ENCODE measurements at regions not wholly inside any gene's neighbourhood (a gene's known extent, or its start where the extent isn't known, plus 50 kb on each side); places are given as distances from the start of the nearest gene placed in this dataset.

GRCh38 chr3:59160133-59160746 is 110.4 kb upstream of the CFAP20DC start:
- TF ChIP-seq, protein P1, sequence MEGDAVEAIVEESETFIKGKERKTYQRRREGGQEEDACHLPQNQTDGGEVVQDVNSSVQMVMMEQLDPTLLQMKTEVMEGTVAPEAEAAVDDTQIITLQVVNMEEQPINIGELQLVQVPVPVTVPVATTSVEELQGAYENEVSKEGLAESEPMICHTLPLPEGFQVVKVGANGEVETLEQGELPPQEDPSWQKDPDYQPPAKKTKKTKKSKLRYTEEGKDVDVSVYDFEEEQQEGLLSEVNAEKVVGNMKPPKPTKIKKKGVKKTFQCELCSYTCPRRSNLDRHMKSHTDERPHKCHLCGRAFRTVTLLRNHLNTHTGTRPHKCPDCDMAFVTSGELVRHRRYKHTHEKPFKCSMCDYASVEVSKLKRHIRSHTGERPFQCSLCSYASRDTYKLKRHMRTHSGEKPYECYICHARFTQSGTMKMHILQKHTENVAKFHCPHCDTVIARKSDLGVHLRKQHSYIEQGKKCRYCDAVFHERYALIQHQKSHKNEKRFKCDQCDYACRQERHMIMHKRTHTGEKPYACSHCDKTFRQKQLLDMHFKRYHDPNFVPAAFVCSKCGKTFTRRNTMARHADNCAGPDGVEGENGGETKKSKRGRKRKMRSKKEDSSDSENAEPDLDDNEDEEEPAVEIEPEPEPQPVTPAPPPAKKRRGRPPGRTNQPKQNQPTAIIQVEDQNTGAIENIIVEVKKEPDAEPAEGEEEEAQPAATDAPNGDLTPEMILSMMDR (IDR thresholded peaks at IDR 0.05; ENCODE audit: insufficient read depth, low read depth, low read length), result no peak
- TF ChIP-seq EZH2 (IDR thresholded peaks at IDR 0.05; ENCODE audit: insufficient read depth, low read length), result no peak
- Histone ChIP-seq H3K27ac (ENCODE audit: low read depth, low read length) (no peak overlapping the region), H3K79me2 (ENCODE audit: insufficient read depth, low read length) (no peaks in the 10 kb centered on the region), H3K4me3 (ENCODE audit: insufficient read depth, low read depth, low read length) (no peak overlapping the region), H3K27me3 (ENCODE audit: insufficient read depth, low read length) (peaks cover 3% of the 10 kb centered on the region), H3K4me1 (ENCODE audit: insufficient read depth, low read length) (no peaks in the 10 kb centered on the region), H3K36me3 (ENCODE audit: insufficient read depth, low read length) (no peaks in the 10 kb centered on the region), H2AFZ (ENCODE audit: low read depth, low read length) (no peak overlapping the region), H3K9me3 (ENCODE audit: insufficient read depth, low read depth, low read length) (no peaks in the 10 kb centered on the region), H3K4me2 (ENCODE audit: low read length) (no peak overlapping the region), H4K20me1 (ENCODE audit: insufficient read depth, low read length) (no peaks in the 10 kb centered on the region), H3K9ac (ENCODE audit: low read length) (no peak overlapping the region)
- H3K27me3 Mint-ChIP-seq (ENCODE audit: low read depth, unreplicated experiment), result no peaks in the 10 kb centered on the region
- no peaks in the 10 kb centered on the region for H3K36me3 Mint-ChIP-seq (ENCODE audit: low read depth, unreplicated experiment)
- no peak overlapping the region for H3K27ac Mint-ChIP-seq (ENCODE audit: unreplicated experiment)
- DNase-seq (ENCODE audit: low read depth), result no peak
- no peak for FAIRE-seq
- no peaks in the 10 kb centered on the region for H3K9me3 Mint-ChIP-seq (ENCODE audit: unreplicated experiment)
- H3K4me3 Mint-ChIP-seq (ENCODE audit: unreplicated experiment), result no peak overlapping the region
- no peaks in the 10 kb centered on the region for H3K4me1 Mint-ChIP-seq (ENCODE audit: low read depth, unreplicated experiment)

- peaks cover 3% of the 10 kb centered on the region for H3K9me3 Mint-ChIP-seq (ENCODE audit: unreplicated experiment)
- H3K4me1 Mint-ChIP-seq (ENCODE audit: low read depth, unreplicated experiment), result no peaks in the 10 kb centered on the region
- no peak for TF ChIP-seq EZH2 (IDR thresholded peaks at IDR 0.05; ENCODE audit: insufficient read depth, low read length)
- TF ChIP-seq, protein P1 (IDR thresholded peaks at IDR 0.05; ENCODE audit: insufficient read depth, low read depth, low read length), result no peak
- no peaks in the 10 kb centered on the region for H3K9me3 ChIP-seq (ENCODE audit: insufficient read depth, low read depth, low read length)
- H4K20me1 ChIP-seq (ENCODE audit: insufficient read depth, low read length), result no peaks in the 10 kb centered on the region
- no peak overlapping the region for H3K27ac ChIP-seq (ENCODE audit: low read depth, low read length)
- H3K4me3 ChIP-seq (ENCODE audit: insufficient read depth, low read depth, low read length), result no peak overlapping the region
- H2AFZ ChIP-seq (ENCODE audit: low read depth, low read length), result no peak overlapping the region
- H3K79me2 ChIP-seq (ENCODE audit: insufficient read depth, low read length), result no peaks in the 10 kb centered on the region
- no peak overlapping the region for H3K9ac ChIP-seq (ENCODE audit: low read length)
- no peaks in the 10 kb centered on the region for H3K27me3 ChIP-seq (ENCODE audit: insufficient read depth, low read length)
- no peak overlapping the region for H3K4me3 Mint-ChIP-seq (ENCODE audit: unreplicated experiment)
- no peaks in the 10 kb centered on the region for H3K36me3 ChIP-seq (ENCODE audit: insufficient read depth, low read length)
- FAIRE-seq (no peak), DNase-seq (ENCODE audit: low read depth) (no peak)
- no peak overlapping the region for H3K27ac Mint-ChIP-seq (ENCODE audit: unreplicated experiment)
- H3K36me3 Mint-ChIP-seq (ENCODE audit: low read depth, unreplicated experiment), result no peaks in the 10 kb centered on the region
- no peak overlapping the region for H3K4me2 ChIP-seq (ENCODE audit: low read length)
- no peaks in the 10 kb centered on the region for H3K27me3 Mint-ChIP-seq (ENCODE audit: low read depth, unreplicated experiment)
- no peaks in the 10 kb centered on the region for H3K4me1 ChIP-seq (ENCODE audit: insufficient read depth, low read length)
Observed at GRCh38 chr3:59153648-59154047, 103.8 kb upstream of the CFAP20DC start.

GRCh38 chr3:59152943-59153342 is 103.1 kb upstream of the CFAP20DC start:
- Histone ChIP-seq H3K27ac (ENCODE audit: low read depth, low read length) (no peak overlapping the region), H2AFZ (ENCODE audit: low read depth, low read length) (no peak overlapping the region), H3K4me2 (ENCODE audit: low read length) (no peak overlapping the region), H3K79me2 (ENCODE audit: insufficient read depth, low read length) (no peaks in the 10 kb centered on the region), H4K20me1 (ENCODE audit: insufficient read depth, low read length) (no peaks in the 10 kb centered on the region), H3K36me3 (ENCODE audit: insufficient read depth, low read length) (no peaks in the 10 kb centered on the region), H3K4me3 (ENCODE audit: insufficient read depth, low read depth, low read length) (no peak overlapping the region), H3K9me3 (ENCODE audit: insufficient read depth, low read depth, low read length) (no peaks in the 10 kb centered on the region), H3K27me3 (ENCODE audit: insufficient read depth, low read length) (no peaks in the 10 kb centered on the region), H3K4me1 (ENCODE audit: insufficient read depth, low read length) (no peaks in the 10 kb centered on the region), H3K9ac (ENCODE audit: low read length) (no peak overlapping the region)
- no peaks in the 10 kb centered on the region for H3K36me3 Mint-ChIP-seq (ENCODE audit: low read depth, unreplicated experiment)
- TF ChIP-seq, protein P1 (IDR thresholded peaks at IDR 0.05; ENCODE audit: insufficient read depth, low read depth, low read length), result no peak
- TF ChIP-seq EZH2 (IDR thresholded peaks at IDR 0.05; ENCODE audit: insufficient read depth, low read length), result no peak
- DNase-seq (ENCODE audit: low read depth) (no peak), FAIRE-seq (no peak)
- no peaks in the 10 kb centered on the region for H3K27me3 Mint-ChIP-seq (ENCODE audit: low read depth, unreplicated experiment)
- no peak overlapping the region for H3K27ac Mint-ChIP-seq (ENCODE audit: unreplicated experiment)
- peaks cover 3% of the 10 kb centered on the region for H3K9me3 Mint-ChIP-seq (ENCODE audit: unreplicated experiment)
- no peak overlapping the region for H3K4me3 Mint-ChIP-seq (ENCODE audit: unreplicated experiment)
- no peaks in the 10 kb centered on the region for H3K4me1 Mint-ChIP-seq (ENCODE audit: low read depth, unreplicated experiment)
